Epidermal melanocyte (primary cell): ENCODE measurements at regions not wholly inside any gene's neighbourhood (a gene's known extent, or its start where the extent isn't known, plus 50 kb on each side); places are given as distances from the start of the nearest gene placed in this dataset.

Experiments used
- DNase-seq: peaks from one replicate; pipeline ENCODE4 v3.0.0; 2011; ENCODE audit warnings: low spot score; ENCODE audit not compliant: insufficient read length

DNA sequence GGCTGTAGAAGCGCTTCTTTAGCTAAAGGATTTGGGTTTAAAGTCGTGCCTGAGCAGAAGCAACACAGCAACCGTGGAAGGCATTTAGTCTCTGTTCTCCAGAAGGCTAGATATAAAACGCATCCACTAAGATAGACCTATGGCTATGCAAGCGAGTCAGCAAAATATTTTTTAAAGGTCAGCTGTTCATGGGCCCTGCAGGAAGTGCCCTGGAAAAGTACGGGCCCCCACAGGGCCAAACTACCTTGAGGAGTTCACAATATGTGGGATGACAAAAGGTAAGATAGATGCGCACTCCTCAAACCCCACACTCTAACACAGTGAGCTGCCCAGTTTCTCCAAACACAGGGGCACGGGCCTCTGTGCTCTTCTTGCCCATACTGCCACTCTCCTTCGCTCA, 261.6 kb downstream of the VPS13C start:
- no peak for DNase-seq

- DNase-seq: no peak
Measured at GRCh38 chr15:61796056-61796455, 264.2 kb downstream of the VPS13C start.

- no peak for DNase-seq
Measured at GRCh38 chr15:61794881-61795280, 265.4 kb downstream of the VPS13C start.

DNA sequence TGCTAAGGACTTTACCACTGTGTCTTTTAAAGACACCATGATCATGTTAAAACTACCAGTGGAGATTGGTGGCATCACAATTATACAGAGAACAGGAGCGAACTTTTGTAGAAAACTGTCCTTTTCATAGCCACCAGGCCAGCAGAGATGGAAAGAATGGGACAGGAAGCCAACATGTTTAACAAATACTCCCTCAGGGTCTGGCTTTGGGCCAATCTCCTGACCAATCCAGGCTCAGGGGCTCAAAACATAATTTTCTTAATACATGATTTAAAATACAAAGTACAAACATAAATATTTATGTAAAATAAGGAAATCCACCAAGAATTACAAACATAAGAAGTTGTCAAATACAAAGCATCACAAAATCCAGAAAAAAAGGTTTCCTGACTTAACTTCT, 266.0 kb downstream of the VPS13C start:
- DNase-seq: no peak

- DNase-seq: no peak
Measured at GRCh38 chr15:61784734-61785133, 275.5 kb downstream of the VPS13C start.

DNA sequence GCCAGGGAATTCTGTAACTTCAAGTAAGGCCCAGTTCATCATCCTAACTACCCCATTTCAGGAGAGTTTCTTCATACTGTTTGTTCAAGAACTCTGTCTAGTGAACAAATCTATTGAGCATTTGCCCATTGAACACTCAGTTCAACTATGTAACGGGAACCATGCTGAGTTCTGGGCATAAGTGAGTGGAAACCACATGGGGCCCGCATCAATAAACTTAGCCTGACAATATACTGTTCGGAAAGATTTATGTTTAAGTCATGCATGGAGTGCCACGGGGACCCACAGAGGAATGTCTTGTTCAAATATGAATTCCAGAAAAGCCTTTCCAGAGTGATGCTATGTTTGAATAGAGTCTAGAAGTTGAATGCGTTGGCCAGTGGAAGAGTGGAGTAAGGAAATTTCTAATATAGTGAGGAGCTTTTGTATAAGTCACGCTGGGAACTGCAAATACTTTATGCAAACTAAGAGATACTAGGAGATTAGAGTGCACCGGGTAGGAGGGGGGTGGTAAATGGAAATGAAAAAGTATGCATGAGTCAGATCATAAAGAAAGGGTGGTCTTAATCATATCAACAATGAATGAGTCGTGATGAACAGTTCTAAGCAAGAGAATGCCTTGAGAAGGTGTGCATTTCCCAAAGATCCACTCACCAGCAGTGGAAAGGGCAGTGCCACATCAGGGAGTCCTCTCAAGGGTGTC, 279.8 kb downstream of the VPS13C start:
- no peak for DNase-seq

GRCh38 chr15:61777689-61778088, 282.6 kb downstream of the VPS13C start:
- no peak for DNase-seq

- no peak for DNase-seq
Measured at GRCh38 chr15:61769557-61769956, 290.7 kb downstream of the VPS13C start.

GRCh38 chr15:61768131-61768530, 292.1 kb downstream of the VPS13C start:
- no peak for DNase-seq

GRCh38 chr15:61764981-61765380, 295.3 kb downstream of the VPS13C start:
- DNase-seq: no peak

DNA sequence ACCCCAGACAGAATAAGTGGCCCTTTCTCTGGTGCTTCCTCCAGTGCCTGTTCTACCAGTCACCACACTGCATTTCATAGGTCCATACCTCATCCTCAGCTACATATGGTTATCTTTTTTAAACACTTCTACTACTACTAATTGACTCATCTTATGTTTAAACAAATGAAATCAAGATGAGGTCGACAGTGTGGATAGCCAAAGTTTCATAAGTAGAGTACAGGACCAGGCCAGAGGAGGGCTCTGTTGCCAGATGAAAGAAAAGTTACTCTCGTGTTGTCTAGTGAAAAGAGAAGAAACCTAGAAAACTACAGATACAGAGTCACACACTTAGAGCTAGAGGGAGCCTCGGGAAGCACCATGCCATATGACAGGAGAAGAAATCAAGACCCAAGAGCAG, 296.1 kb downstream of the VPS13C start:
- DNase-seq: no peak

GRCh38 chr15:61762676-61763075, 297.6 kb downstream of the VPS13C start:
- DNase-seq: no peak

- DNase-seq: no peak
Measured at GRCh38 chr15:61759639-61760038, 300.6 kb downstream of the VPS13C start.

GRCh38 chr15:61756071-61756820, 304.0 kb downstream of the VPS13C start:
- no peak for DNase-seq

DNA sequence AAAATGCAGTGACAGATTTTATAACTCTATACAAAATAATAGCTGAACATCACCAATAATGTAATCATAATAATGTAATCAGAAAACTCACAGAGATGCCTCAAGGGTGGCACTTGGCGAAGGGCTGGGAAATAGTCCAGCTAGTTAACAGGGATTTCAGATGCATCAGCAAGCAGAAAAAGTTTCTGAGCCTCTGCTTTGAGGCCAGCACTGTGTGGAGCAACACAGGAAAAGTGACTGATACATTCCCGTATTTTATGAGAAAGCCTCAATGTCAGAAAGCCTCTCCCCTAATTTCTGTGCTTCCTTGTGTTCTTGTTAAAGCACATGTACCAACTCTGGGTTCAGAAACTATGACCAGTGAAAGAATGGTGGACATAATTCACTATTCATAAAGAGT, 304.8 kb downstream of the VPS13C start:
- DNase-seq: no peak

DNA sequence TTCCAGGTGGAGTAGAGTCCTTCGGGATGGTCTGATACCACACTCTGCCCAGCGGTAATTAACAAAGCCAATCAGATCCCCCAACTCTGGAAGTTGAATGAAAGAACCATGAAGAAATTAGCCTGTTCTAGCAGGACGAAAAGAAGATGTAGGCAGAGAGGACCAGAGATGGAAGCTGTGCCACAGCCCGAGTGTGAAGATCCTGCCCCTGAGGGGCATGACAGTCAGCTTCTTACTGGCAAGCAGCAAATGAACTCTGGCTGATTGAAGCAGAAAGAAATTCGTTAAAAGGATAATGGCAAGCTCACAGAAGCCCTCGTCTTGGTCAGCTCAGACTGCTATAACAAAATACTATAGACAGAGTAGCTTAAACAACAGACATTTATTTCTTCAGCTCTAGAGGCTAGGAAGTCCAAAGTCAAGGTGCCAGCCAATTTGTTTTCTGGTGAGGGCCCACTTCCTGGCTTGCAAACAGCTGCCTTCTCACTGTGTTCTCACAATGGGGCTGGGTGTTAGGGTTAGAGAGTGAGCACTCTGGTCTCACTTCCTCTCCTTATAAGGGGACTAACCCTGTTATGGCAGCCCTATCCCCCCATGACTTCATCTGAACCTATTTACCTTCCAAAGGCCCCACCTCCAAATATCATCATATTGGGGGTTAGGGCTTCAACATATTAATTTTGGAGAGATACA, 307.1 kb downstream of the VPS13C start:
- no peak for DNase-seq

DNA sequence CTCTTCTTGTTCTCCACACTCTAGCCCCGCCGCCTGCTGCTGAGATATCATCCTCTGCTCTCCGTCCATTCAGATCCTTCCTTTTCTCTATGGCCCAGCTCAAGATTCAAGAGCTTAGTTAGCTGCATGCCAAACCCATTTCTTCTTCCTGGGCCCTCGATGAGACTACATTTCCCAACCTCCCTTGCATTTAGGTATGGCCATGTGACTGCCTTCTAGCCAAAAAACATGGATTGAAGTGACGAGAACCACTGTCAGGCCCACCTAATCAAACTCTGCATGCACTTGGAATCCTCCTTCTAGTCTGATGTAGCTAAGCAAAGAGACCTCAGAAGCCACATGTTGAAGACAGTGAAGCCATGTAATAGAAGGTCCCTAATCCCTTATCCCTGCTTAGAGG, 308.2 kb downstream of the VPS13C start:
- DNase-seq: no peak

GRCh38 chr15:61750271-61751084, 309.8 kb downstream of the VPS13C start:
- DNase-seq: no peak

DNA sequence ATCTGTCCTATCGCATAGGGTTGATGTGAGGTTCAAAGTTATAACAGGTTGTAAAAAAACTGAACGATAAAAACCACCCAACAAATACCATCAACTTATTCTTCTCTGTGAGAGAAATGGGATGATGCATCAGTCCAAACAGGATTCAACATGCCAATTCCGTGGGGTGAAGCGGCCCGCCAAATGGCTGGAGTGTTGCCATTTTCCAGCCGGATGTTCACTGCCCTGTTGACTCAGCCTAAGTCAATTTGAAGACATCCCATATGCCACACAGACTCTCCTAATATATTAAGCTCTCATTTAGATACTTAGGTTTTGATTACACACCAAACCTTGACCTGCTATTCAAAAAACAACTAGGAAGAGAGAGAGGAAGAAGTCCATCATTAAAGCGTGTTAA, 311.1 kb downstream of the VPS13C start:
- no peak for DNase-seq

DNA sequence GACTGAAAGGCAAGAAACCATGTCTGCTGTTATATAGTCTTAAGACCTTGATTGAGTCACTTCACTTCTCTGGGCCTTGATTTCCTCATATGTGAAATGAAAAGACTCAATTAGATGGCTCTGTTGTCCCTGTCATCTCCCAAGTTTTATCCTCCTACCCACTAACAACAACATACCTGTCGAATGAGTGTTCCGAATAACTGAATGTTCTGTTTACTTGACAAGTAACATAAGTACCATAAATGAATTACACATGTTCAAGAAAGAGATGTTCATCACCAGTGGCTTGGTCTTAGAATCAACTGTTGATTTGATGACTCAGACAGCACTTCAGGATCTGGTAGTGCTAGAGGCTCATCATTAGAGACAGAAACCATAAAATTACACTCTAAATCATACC, 311.7 kb downstream of the VPS13C start:
- DNase-seq: no peak

- no peak for DNase-seq
Measured at GRCh38 chr15:61746589-61746988, 313.7 kb downstream of the VPS13C start.
